DND-41 (cell line): ENCODE measurements at regions not wholly inside any gene's neighbourhood (a gene's known extent, or its start where the extent isn't known, plus 50 kb on each side); places are given as distances from the start of the nearest gene placed in this dataset.

Source experiments
- ATAC-seq: fragments of 200-7000 bp; cut with Tn5 transposase; 3 replicates; pipeline ENCODE4 v1.9.1; 2021; ENCODE audit warnings: low read depth; ENCODE audit not compliant: insufficient read depth
- DNase-seq: peaks from one replicate; pipeline ENCODE4 v3.0.0-alpha.2; 2020
- H2AFZ ChIP-seq: 2 replicates; pipeline ENCODE4 v1.6.0; 2012; ENCODE audit warnings: low read depth, low read length
- H3K27ac ChIP-seq: 2 replicates; pipeline ENCODE4 v1.5.1; 2012; ENCODE audit warnings: low read length, inconsistent platforms
- H3K27me3 ChIP-seq: fragments of 200-600 bp; sonication (generic); 2 replicates; pipeline ENCODE4 v1.6.0; 2012; ENCODE audit warnings: low read length, mild to moderate bottlenecking, inconsistent platforms; ENCODE audit not compliant: insufficient read depth, poor library complexity
- H3K36me3 ChIP-seq: 2 replicates; pipeline ENCODE4 v1.5.1; 2012; ENCODE audit warnings: low read length, inconsistent platforms; ENCODE audit not compliant: insufficient read depth
- H3K4me1 ChIP-seq: 2 replicates; pipeline ENCODE4 v1.5.1; 2012; ENCODE audit warnings: mild to moderate bottlenecking, low read length; ENCODE audit not compliant: insufficient read depth
- H3K4me2 ChIP-seq: 2 replicates; pipeline ENCODE4 v1.6.0; 2012; ENCODE audit warnings: mild to moderate bottlenecking, moderate library complexity, low read length, inconsistent platforms; ENCODE audit not compliant: insufficient read depth
- H3K4me3 ChIP-seq, 2 experiments: fragments of 200-600 bp in 1 of 2; shearing (Covaris generic) in 1 of 2; 2 replicates each; pipeline ENCODE4 v1.5.1; 2012 to 2016; ENCODE audit warnings: inconsistent platforms in 2 of 2, low read length in 2 of 2, mild to moderate bottlenecking in 2 of 2, low read depth in 1 of 2, moderate library complexity in 1 of 2
- H3K79me2 ChIP-seq: 2 replicates; pipeline ENCODE4 v1.6.0; 2012; ENCODE audit warnings: low read length, inconsistent platforms; ENCODE audit not compliant: insufficient read depth
- H3K9ac ChIP-seq: 2 replicates; pipeline ENCODE4 v1.6.0; 2012; ENCODE audit warnings: low read depth, mild to moderate bottlenecking, inconsistent platforms, low read length, moderate library complexity
- H3K9me3 ChIP-seq: 2 replicates; pipeline ENCODE4 v1.5.1; 2012; ENCODE audit warnings: low read length, moderate library complexity, mild to moderate bottlenecking, inconsistent platforms; ENCODE audit not compliant: insufficient read depth, severe bottlenecking
- H4K20me1 ChIP-seq: 2 replicates; pipeline ENCODE4 v1.6.0; 2012; ENCODE audit warnings: low read length; ENCODE audit not compliant: insufficient read depth
- CTCF ChIP-seq: IDR thresholded peaks from 2 replicates; pipeline ENCODE4 v1.5.1; 2012; ENCODE audit warnings: borderline replicate concordance, low read length, moderate library complexity, mild to moderate bottlenecking; ENCODE audit not compliant: poor library complexity, severe bottlenecking; ENCODE audit errors: extremely low read depth
- EZH2 ChIP-seq: IDR thresholded peaks from 3 replicates; pipeline ENCODE4 v1.6.1; 2012; ENCODE audit warnings: borderline replicate concordance, low read depth, mild to moderate bottlenecking, moderate library complexity, low read length, inconsistent platforms; ENCODE audit not compliant: severe bottlenecking

- Histone ChIP-seq H2AFZ (no peak overlapping the region), H3K4me1 (no peaks in the 10 kb centered on the region), H3K9me3 (no peaks in the 10 kb centered on the region), H4K20me1 (no peaks in the 10 kb centered on the region), H3K4me2 (no peak overlapping the region), H3K9ac (no peak overlapping the region), H3K27me3 (no peaks in the 10 kb centered on the region), H3K79me2 (no peaks in the 10 kb centered on the region), H3K27ac (no peak overlapping the region), H3K36me3 (no peaks in the 10 kb centered on the region), H3K4me3 (no peak overlapping the region)
- TF ChIP-seq CTCF (no peak), EZH2 (no peak)
- no peak for ATAC-seq
- no peak for DNase-seq
Observed at GRCh38 chr12:130008241-130008640, 104.4 kb upstream of the TMEM132D start.

- Histone ChIP-seq H3K4me2 (no peak overlapping the region), H3K9me3 (peaks cover 3% of the 10 kb centered on the region), H3K27me3 (no peaks in the 10 kb centered on the region), H3K4me1 (no peaks in the 10 kb centered on the region), H3K36me3 (no peaks in the 10 kb centered on the region), H3K79me2 (no peaks in the 10 kb centered on the region), H3K4me3 (no peak overlapping the region), H3K9ac (no peak overlapping the region), H4K20me1 (no peaks in the 10 kb centered on the region), H2AFZ (no peak overlapping the region), H3K27ac (no peak overlapping the region)
- ATAC-seq (no peak), DNase-seq (no peak)
- TF ChIP-seq CTCF (no peak), EZH2 (no peak)
Observed at GRCh38 chr12:130009961-130010360, 106.1 kb upstream of the TMEM132D start.

GRCh38 chr12:130011611-130012385 lies 108.0 kb upstream of the TMEM132D start:
- H3K4me1 ChIP-seq, result no peaks in the 10 kb centered on the region
- H2AFZ ChIP-seq, result no peak overlapping the region
- no peaks in the 10 kb centered on the region for H3K36me3 ChIP-seq
- no peak overlapping the region for H3K9ac ChIP-seq
- H3K27me3 ChIP-seq, result no peaks in the 10 kb centered on the region
- no peaks in the 10 kb centered on the region for H3K79me2 ChIP-seq
- ATAC-seq (no peak), DNase-seq (no peak)
- TF ChIP-seq CTCF (no peak), EZH2 (no peak)
- H4K20me1 ChIP-seq, result no peaks in the 10 kb centered on the region
- no peak overlapping the region for H3K27ac ChIP-seq
- no peak overlapping the region for H3K4me3 ChIP-seq
- H3K9me3 ChIP-seq, result peaks cover 3% of the 10 kb centered on the region
- H3K4me2 ChIP-seq, result no peak overlapping the region
